ENCODE measurements at regions not wholly inside any gene's neighbourhood (a gene's known extent, or its start where the extent isn't known, plus 50 kb on each side); places are given as distances from the start of the nearest gene placed in this dataset.

GRCh38 chr14:100472491-100472890 lies 114.7 kb downstream of the BEGAIN start:
- TF ChIP-seq LEF1 (IDR thresholded peaks at IDR 0.05; ENCODE audit: borderline replicate concordance), result no peak
- TF ChIP-seq L3MBTL2 (conservative IDR thresholded peaks at IDR 0.05), result no peak
- TF ChIP-seq SUZ12 (IDR thresholded peaks at IDR 0.05), result no peak
- DNase-seq (ENCODE audit: extremely low spot score), result no peak
- CTCF ChIA-PET, result no interaction called here
- POLR2A ChIA-PET, result no interaction called here

GRCh38 chr14:100473249-100473648 lies 114.0 kb downstream of the BEGAIN start:
- POLR2A ChIA-PET, result no interaction called here
- TF ChIP-seq PKNOX1 (IDR thresholded peaks at IDR 0.05) (no peak), SUZ12 (IDR thresholded peaks at IDR 0.05) (no peak), NFRKB (IDR thresholded peaks at IDR 0.05) (no peak), BHLHE40 (IDR thresholded peaks at IDR 0.05; ENCODE audit: borderline replicate concordance) (no peak), FOXK2 (IDR thresholded peaks at IDR 0.05) (no peak), L3MBTL2 (conservative IDR thresholded peaks at IDR 0.05) (no peak), ZNF384 (IDR thresholded peaks at IDR 0.05) (no peak), FOXA1 (IDR thresholded peaks at IDR 0.05) (no peak), ARNT (IDR thresholded peaks at IDR 0.05) (no peak)
- DNase-seq (ENCODE audit: extremely low spot score), result no peak
- CTCF ChIA-PET, result interaction anchor here (0.7 kb wide), 1 partner anchor 58 kb away, joined by 3 read pairs; no protein-coding TSS in a partner anchor

- DNase-seq (ENCODE audit: extremely low spot score), result no peak
- ChIA-PET CTCF (no interaction called here), POLR2A (no interaction called here)
- TF ChIP-seq FOXM1 (IDR thresholded peaks at IDR 0.05; ENCODE audit: borderline replicate concordance), result no peak
- no peak for TF ChIP-seq NFRKB (IDR thresholded peaks at IDR 0.05)
- no peak for TF ChIP-seq FOXA1 (IDR thresholded peaks at IDR 0.05)
- no peak for TF ChIP-seq SP1 (IDR thresholded peaks at IDR 0.05)
- TF ChIP-seq TARDBP (IDR thresholded peaks at IDR 0.05), result no peak
- no peak for TF ChIP-seq ZNF384 (IDR thresholded peaks at IDR 0.05)
- TF ChIP-seq L3MBTL2 (conservative IDR thresholded peaks at IDR 0.05), result no peak
Observed at GRCh38 chr14:100474196-100474595, 113.0 kb downstream of the BEGAIN start.

GRCh38 chr14:100475268-100475667 lies 111.9 kb downstream of the BEGAIN start:
- ChIA-PET POLR2A (no interaction called here), CTCF (interaction anchor here (1.7 kb wide), 1 partner anchor 170 kb away, joined by 9 read pairs; no protein-coding TSS in a partner anchor)
- TF ChIP-seq BHLHE40 (IDR thresholded peaks at IDR 0.05; ENCODE audit: borderline replicate concordance), result no peak
- TF ChIP-seq ARNT (IDR thresholded peaks at IDR 0.05), result no peak
- TF ChIP-seq SUZ12 (IDR thresholded peaks at IDR 0.05), result no peak
- no peak for TF ChIP-seq FOXA1 (IDR thresholded peaks at IDR 0.05)
- TF ChIP-seq TARDBP (IDR thresholded peaks at IDR 0.05), result no peak
- TF ChIP-seq FOXK2 (IDR thresholded peaks at IDR 0.05), result no peak
- no peak for TF ChIP-seq NFRKB (IDR thresholded peaks at IDR 0.05)
- no peak for TF ChIP-seq ZNF384 (IDR thresholded peaks at IDR 0.05)
- TF ChIP-seq SP1 (IDR thresholded peaks at IDR 0.05), result no peak
- no peak for TF ChIP-seq CTBP1 (IDR thresholded peaks at IDR 0.05; ENCODE audit: borderline replicate concordance)
- no peak for TF ChIP-seq HDGF (IDR thresholded peaks at IDR 0.05; ENCODE audit: borderline replicate concordance)
- TF ChIP-seq LEF1 (IDR thresholded peaks at IDR 0.05; ENCODE audit: borderline replicate concordance), result no peak
- DNase-seq (ENCODE audit: extremely low spot score), result no peak

- ChIA-PET CTCF (interaction anchor here (0.7 to 1.7 kb wide), 5 partner anchors 16 to 169 kb away, joined by 3 to 9 read pairs (median 4); no protein-coding TSS in a partner anchor), POLR2A (interaction anchor here (0.8 to 1.9 kb wide), 7 partner anchors 13 to 91 kb away, joined by 3 to 7 read pairs (median 5); no protein-coding TSS in a partner anchor)
- DNase-seq (ENCODE audit: extremely low spot score), result peak; percentile 61
- TF ChIP-seq PKNOX1 (IDR thresholded peaks at IDR 0.05) (peak; percentile 55), ARNT (IDR thresholded peaks at IDR 0.05) (peak; percentile 68), LEF1 (IDR thresholded peaks at IDR 0.05; ENCODE audit: borderline replicate concordance) (no peak)
Observed at GRCh38 chr14:100476012-100476822, 111.0 kb downstream of the BEGAIN start.

GRCh38 chr14:100484531-100485267 lies 102.5 kb downstream of the BEGAIN start:
- CTCF ChIA-PET, result no interaction called here
- POLR2A ChIA-PET, result no interaction called here
- no peak for DNase-seq (ENCODE audit: extremely low spot score)
- no peak for TF ChIP-seq L3MBTL2 (conservative IDR thresholded peaks at IDR 0.05)
- TF ChIP-seq SUZ12 (IDR thresholded peaks at IDR 0.05), result no peak
- TF ChIP-seq LEF1 (IDR thresholded peaks at IDR 0.05; ENCODE audit: borderline replicate concordance), result no peak
- no peak for TF ChIP-seq FOXA1 (IDR thresholded peaks at IDR 0.05)
- no peak for TF ChIP-seq TARDBP (IDR thresholded peaks at IDR 0.05)
- no peak for TF ChIP-seq PKNOX1 (IDR thresholded peaks at IDR 0.05)
- no peak for TF ChIP-seq BHLHE40 (IDR thresholded peaks at IDR 0.05; ENCODE audit: borderline replicate concordance)
- no peak for TF ChIP-seq ZNF384 (IDR thresholded peaks at IDR 0.05)
- TF ChIP-seq FOXK2 (IDR thresholded peaks at IDR 0.05), result no peak
- TF ChIP-seq SP1 (IDR thresholded peaks at IDR 0.05), result no peak
- TF ChIP-seq ELF4 (IDR thresholded peaks at IDR 0.05), result no peak
- TF ChIP-seq CTBP1 (IDR thresholded peaks at IDR 0.05; ENCODE audit: borderline replicate concordance), result no peak
- no peak for TF ChIP-seq NFRKB (IDR thresholded peaks at IDR 0.05)
- no peak for TF ChIP-seq ARNT (IDR thresholded peaks at IDR 0.05)
- TF ChIP-seq FOXM1 (IDR thresholded peaks at IDR 0.05; ENCODE audit: borderline replicate concordance), result no peak
- TF ChIP-seq HDGF (IDR thresholded peaks at IDR 0.05; ENCODE audit: borderline replicate concordance), result no peak

Data from HEK293T (cell line).